Tibial nerve (tissue), 4 donors: ENCODE measurements at regions not wholly inside any gene's neighbourhood (a gene's known extent, or its start where the extent isn't known, plus 50 kb on each side); places are given as distances from the start of the nearest gene placed in this dataset.

Experiments used
- DNase-seq, 2 donors: peaks; one replicate each; pipeline ENCODE4 v3.0.0-alpha.2; 2019; ENCODE audit warnings: low spot score in 2 of 2
- H3K27ac ChIP-seq, 4 donors: fragments of 200-600 bp; sonication (generic) in 3 of 4; one replicate each; pipeline ENCODE4 v1.5.1; 2017 to 2019; ENCODE audit warnings: mild to moderate bottlenecking in 1 of 4
- H3K27me3 ChIP-seq, 2 donors: fragments of 200-600 bp; sonication (generic) in 1 of 2; one replicate each; pipeline versions ENCODE4 v1.5.1 to v1.6.0; 2017 to 2019
- H3K36me3 ChIP-seq, 3 donors: fragments of 200-600 bp; sonication (generic); one replicate each; pipeline ENCODE4 v1.5.1; 2018 to 2019
- H3K4me1 ChIP-seq, 4 donors: fragments of 200-600 bp; sonication (generic) in 3 of 4; one replicate each; pipeline ENCODE4 v1.5.1; 2017 to 2019
- H3K4me3 ChIP-seq, 4 donors: fragments of 200-600 bp; sonication (generic) in 3 of 4; one replicate each; pipeline ENCODE4 v1.5.1; 2017 to 2019; ENCODE audit warnings: mild to moderate bottlenecking in 1 of 4, moderate library complexity in 1 of 4
- H3K9me3 ChIP-seq, 4 donors: fragments of 200-600 bp; sonication (generic) in 3 of 4; one replicate each; pipeline ENCODE4 v1.5.1; 2017 to 2019
- EP300 ChIP-seq, 2 donors: sonication (generic); formaldehyde crosslinking; IDR thresholded peaks; one replicate each; pipeline ENCODE4 v1.6.1; 2017; ENCODE audit warnings: antibody characterized with exemption in 2 of 2, mild to moderate bottlenecking in 1 of 2
- POLR2A ChIP-seq, 2 donors: fragments of 450-650 bp; IDR thresholded peaks; one replicate each; pipeline ENCODE4 v1.6.1; 2017; ENCODE audit warnings: antibody characterized with exemption in 2 of 2, mild to moderate bottlenecking in 2 of 2, moderate library complexity in 2 of 2
- WGBS, 2 donors: methylation state at CpG; one replicate each; pipeline ENCODE4 v1.1.5; 2018; 5-methylcytosine and 5-hydroxymethylcytosine counted together
- TF ChIP-seq, protein P1 (sequence below), 5 experiments: fragments of 200-600 bp in 3 of 5; fragments of 450-650 bp in 2 of 5; sonication (generic) in 3 of 5; IDR thresholded peaks; one replicate each; pipeline ENCODE4 v1.5.1; 2016 to 2019; ENCODE audit warnings: antibody characterized with exemption in 5 of 5, mild to moderate bottlenecking in 3 of 5, moderate library complexity in 2 of 5

DNA sequence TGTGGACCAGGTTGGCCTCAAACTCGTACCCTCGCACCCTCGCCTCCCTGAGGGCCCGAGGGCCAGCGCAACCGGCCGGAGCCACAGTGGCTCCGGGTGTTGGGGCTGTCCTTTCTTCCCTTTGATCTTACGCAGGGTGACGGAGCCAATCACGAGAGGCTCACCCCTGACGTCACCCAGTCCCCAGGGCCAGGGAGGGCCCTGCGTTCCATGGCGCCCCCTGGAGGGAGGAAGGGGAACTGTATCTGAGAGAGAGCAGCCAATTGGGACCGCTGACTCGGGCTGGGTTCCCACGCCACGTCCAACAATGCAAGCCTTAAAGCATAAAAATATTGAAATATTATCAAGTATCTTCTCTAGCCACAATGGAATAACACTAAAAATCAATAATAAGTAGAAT is 432.8 kb upstream of the LRRTM4 start:
- Histone ChIP-seq H3K27me3 (no peaks in the 10 kb centered on the region), H3K4me1 (no peaks in the 10 kb centered on the region), H3K36me3 (no peaks in the 10 kb centered on the region), H3K9me3 (no peaks in the 10 kb centered on the region), H3K4me3 (no peak overlapping the region), H3K27ac (no peak overlapping the region)
- no peak for TF ChIP-seq POLR2A (IDR thresholded peaks at IDR 0.05)
- no peak for TF ChIP-seq EP300 (IDR thresholded peaks at IDR 0.05)
- TF ChIP-seq, protein P1, sequence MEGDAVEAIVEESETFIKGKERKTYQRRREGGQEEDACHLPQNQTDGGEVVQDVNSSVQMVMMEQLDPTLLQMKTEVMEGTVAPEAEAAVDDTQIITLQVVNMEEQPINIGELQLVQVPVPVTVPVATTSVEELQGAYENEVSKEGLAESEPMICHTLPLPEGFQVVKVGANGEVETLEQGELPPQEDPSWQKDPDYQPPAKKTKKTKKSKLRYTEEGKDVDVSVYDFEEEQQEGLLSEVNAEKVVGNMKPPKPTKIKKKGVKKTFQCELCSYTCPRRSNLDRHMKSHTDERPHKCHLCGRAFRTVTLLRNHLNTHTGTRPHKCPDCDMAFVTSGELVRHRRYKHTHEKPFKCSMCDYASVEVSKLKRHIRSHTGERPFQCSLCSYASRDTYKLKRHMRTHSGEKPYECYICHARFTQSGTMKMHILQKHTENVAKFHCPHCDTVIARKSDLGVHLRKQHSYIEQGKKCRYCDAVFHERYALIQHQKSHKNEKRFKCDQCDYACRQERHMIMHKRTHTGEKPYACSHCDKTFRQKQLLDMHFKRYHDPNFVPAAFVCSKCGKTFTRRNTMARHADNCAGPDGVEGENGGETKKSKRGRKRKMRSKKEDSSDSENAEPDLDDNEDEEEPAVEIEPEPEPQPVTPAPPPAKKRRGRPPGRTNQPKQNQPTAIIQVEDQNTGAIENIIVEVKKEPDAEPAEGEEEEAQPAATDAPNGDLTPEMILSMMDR (IDR thresholded peaks at IDR 0.05): no peak
- 95 to 97% methylated on average over 18 of the region's 18 CpGs for WGBS, 2 donors
- no peak for DNase-seq

DNA sequence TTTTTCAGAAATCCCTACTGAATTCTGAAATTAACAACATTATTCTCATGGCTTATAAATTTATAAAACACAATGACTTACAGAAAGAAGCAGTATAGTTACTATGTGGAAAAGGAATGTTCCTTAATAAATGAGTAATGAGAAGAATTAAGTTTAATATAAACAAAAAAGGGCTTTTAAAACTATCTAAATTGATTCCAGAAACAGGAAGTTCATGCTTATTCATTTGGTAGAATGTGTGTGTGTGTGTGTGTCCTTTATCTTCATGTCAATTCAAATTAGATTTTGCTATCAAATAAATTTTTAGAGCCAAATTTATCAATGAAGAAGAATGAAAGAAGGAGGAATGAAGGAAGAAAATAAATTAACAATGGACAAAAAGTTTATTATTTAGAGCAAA is 440.8 kb upstream of the LRRTM4 start:
- Histone ChIP-seq H3K9me3 (no peaks in the 10 kb centered on the region), H3K4me1 (no peaks in the 10 kb centered on the region), H3K36me3 (no peaks in the 10 kb centered on the region), H3K27me3 (no peaks in the 10 kb centered on the region), H3K4me3 (no peak overlapping the region), H3K27ac (no peak overlapping the region)
- TF ChIP-seq POLR2A (IDR thresholded peaks at IDR 0.05) (no peak), EP300 (IDR thresholded peaks at IDR 0.05) (no peak)
- TF ChIP-seq, protein P1 (IDR thresholded peaks at IDR 0.05): no peak
- DNase-seq: no peak

DNA sequence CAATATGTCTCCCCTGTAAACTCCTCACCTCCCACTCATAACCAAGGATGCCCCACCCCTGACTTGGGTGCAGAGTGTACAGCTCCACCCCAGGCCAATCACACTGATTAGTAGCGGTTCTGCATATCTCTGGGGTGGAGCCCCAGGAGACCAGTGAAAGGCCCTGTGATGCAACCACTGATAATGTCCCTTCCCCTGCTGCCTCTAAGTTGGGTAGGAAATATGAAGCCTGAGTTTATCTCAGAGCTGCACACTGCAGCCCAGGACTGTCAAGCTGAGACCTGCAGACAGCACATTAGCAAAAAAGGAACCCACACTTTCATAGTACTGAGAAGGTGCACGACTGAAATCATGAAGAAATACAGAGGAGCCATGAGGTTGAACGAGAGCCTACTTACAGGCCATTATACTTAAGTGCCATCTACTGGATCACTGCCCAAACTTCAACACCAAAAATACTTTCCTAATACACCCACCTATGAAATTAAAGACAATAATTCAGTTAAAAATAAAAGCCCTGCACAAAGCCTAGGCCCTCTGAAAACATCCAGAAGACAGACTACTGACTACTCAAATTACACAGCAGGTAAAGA is 455.4 kb upstream of the LRRTM4 start:
- Histone ChIP-seq H3K4me1 (no peaks in the 10 kb centered on the region), H3K9me3 (peaks cover 0 to 17% (median 0%) of the 10 kb centered on the region in 4 donors), H3K27ac (no peak overlapping the region), H3K27me3 (no peaks in the 10 kb centered on the region), H3K4me3 (no peak overlapping the region), H3K36me3 (no peaks in the 10 kb centered on the region)
- DNase-seq: no peak
- no peak for TF ChIP-seq POLR2A (IDR thresholded peaks at IDR 0.05)
- TF ChIP-seq EP300 (IDR thresholded peaks at IDR 0.05): no peak
- TF ChIP-seq, protein P1 (IDR thresholded peaks at IDR 0.05): no peak
- 59 to 63% methylated on average over 3 of the region's 3 CpGs for WGBS, 2 donors

DNA sequence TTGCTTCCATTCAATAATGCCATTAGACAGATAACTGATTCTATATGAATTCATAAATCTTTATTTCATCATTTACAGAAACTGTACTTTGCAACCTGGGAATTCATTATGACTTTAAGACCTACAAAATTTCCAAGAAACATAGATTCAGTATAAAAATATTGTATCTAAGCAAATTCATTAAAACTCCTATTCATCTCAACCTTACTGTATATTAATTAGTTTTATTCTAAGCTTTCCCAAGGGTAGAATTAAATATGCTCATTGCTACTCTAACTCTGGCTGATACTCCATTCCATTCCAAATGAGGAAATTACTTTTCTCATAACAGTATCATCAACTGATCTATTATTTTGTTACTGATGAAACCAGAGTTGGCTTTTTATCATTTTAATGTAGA is 473.0 kb upstream of the LRRTM4 start:
- no peaks in the 10 kb centered on the region for H3K9me3 ChIP-seq
- H3K4me3 ChIP-seq: no peak overlapping the region
- H3K27me3 ChIP-seq: no peaks in the 10 kb centered on the region
- DNase-seq: no peak
- no peaks in the 10 kb centered on the region for H3K4me1 ChIP-seq
- TF ChIP-seq POLR2A (IDR thresholded peaks at IDR 0.05) (no peak), EP300 (IDR thresholded peaks at IDR 0.05) (no peak)
- TF ChIP-seq, protein P1 (IDR thresholded peaks at IDR 0.05): no peak
- no peak overlapping the region for H3K27ac ChIP-seq
- H3K36me3 ChIP-seq: no peaks in the 10 kb centered on the region

DNA sequence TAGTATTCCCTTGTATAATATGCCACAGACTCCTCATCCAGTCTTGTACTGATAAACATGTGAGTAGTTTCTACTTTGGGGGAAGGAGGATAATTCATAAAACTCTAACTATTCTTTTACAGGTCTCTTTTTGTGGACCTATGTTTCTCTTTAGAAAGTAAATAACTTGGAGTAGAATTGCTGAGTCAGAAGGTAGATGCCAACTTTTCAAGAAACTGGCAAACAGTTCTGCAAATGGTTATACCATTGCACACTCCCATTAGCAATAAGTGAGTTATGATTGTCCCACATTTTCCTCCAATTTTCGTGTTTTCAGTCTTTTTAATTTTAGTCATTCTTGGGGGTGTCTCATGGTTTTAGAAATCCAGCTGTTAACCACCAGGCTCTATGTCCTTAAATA is 477.2 kb upstream of the LRRTM4 start:
- DNase-seq: no peak
- TF ChIP-seq POLR2A (IDR thresholded peaks at IDR 0.05) (no peak), EP300 (IDR thresholded peaks at IDR 0.05) (no peak)
- TF ChIP-seq, protein P1 (IDR thresholded peaks at IDR 0.05): no peak
- no peak overlapping the region for H3K27ac ChIP-seq
- H3K4me1 ChIP-seq: no peaks in the 10 kb centered on the region
- WGBS, 2 donors: 48 to 68% methylated on average over 1 of the region's 1 CpG
- H3K36me3 ChIP-seq: no peaks in the 10 kb centered on the region
- no peaks in the 10 kb centered on the region for H3K27me3 ChIP-seq
- no peak overlapping the region for H3K4me3 ChIP-seq
- H3K9me3 ChIP-seq: no peaks in the 10 kb centered on the region
